AG04449 (cell line): ENCODE measurements at regions not wholly inside any gene's neighbourhood (a gene's known extent, or its start where the extent isn't known, plus 50 kb on each side); places are given as distances from the start of the nearest gene placed in this dataset.

Experiments used
- CTCF ChIA-PET: fragments of 350-600 bp; formaldehyde crosslinking; extraction: SDS; loops from one replicate; lab custom pipeline; 2021; ENCODE audit warnings: antibody characterized with exemption; lab: Yijun Ruan, JAX
- POLR2A ChIA-PET: fragments of 400-600, 350-600 bp; formaldehyde crosslinking; extraction: SDS; loops from one replicate; lab custom pipeline; 2020; ENCODE audit warnings: antibody characterized with exemption, inconsistent platforms; lab: Yijun Ruan, JAX
- DNase-seq: peaks from one replicate; pipeline ENCODE4 v3.0.0-alpha.2; 2010; ENCODE audit warnings: low read depth, low spot score
- H3K4me3 ChIP-seq: 2 replicates; pipeline ENCODE4 v1.5.1; 2011; ENCODE audit warnings: low read depth, mild to moderate bottlenecking, control low read depth, low read length
- CTCF ChIP-seq: IDR thresholded peaks from one replicate; pipeline ENCODE4 v1.5.1; 2011; ENCODE audit warnings: mild to moderate bottlenecking, moderate library complexity, low read length, control low read depth, inconsistent platforms; ENCODE audit not compliant: insufficient read depth; ENCODE audit errors: missing control alignments

DNA sequence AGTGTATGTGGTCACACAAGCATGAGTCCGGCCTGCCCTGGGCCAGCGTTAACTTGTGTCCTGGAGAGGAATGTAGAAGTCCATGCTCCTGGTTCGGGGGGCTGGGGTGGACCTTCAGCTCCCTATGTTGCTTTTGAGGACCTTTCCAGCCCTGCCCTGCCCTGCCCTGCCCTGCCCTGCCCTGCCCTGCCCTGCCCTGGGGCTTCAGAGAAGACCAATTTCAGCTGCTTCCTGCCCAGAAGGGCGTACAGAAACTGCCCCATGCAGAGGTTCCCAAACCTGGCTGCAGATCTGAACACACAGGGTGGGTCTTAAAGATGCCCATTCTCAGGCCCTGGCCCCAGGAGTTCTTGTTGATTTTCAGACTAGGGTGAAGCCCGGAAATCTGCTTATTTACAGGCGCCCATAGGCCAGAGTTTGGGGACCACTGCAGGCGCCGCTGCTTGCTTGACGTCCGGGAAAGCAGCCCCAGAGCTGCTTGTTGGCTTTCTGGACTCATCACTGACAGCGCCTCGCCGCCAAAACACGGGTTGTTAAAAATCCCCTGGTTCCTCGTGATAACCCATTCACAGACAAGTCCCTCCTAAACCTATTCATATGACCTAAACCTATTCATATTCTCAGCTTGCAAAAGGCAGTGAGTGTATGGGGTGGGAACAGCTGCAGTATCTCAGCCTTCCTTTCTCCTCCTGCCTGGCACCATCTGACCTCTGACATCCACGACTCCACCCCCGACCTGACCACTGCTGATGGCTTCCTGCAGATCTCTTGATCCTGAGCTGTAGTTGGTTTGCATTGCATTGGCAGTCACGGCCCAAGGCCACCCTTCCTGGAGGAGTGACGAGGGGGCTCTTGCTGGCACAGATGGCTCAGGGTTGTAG, 198.3 kb downstream of the GLI2 start:
- ChIA-PET CTCF (interaction anchor here (0.8 to 3.9 kb wide), 5 partner anchors 22 to 239 kb away, joined by 3 to 13 read pairs (median 4); no protein-coding TSS in a partner anchor), POLR2A (interaction anchor here (0.6 to 1.7 kb wide), 2 partner anchors 17 to 72 kb away, joined by 3 to 6 read pairs; no protein-coding TSS in a partner anchor)
- DNase-seq = no peak
- H3K4me3 ChIP-seq = no peak overlapping the region
- TF ChIP-seq CTCF = no peak

DNA sequence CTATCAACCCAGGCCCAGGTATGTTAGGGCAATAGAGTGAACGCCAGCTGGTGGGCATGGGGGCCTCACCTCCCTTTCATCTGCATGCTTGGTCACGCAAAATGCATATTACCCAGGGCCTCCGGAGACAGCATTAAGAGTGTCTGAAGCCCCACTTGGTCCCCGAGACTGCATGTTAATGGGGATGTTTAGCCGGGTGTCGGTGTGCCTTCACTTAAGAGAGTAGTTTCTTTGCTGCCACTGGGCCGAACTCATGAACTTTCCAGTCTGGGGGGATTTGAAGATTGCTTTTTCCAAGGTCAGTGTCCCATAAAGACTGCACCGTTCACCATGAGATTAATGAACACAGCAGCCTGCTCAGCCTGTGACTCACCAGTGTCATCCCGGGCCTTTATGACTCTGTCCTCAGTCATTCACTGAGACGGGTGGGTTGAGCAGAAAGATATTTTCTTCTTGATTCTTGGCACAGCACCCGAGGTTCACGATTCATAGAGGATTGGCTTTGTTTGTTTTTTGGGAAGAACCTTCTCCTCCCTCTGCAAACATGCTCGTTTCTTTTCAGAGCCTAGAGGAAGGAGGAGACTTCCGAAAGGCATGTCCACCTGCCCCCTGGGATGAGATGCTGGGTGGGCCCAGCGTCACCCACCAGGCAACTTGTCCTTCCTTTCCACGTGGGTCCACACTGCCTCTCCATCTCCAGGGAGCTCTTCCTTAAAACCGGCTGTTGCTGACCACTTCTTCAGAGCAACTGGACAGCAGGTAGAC, 199.1 kb downstream of the GLI2 start:
- ChIA-PET CTCF (interaction anchor here (1.0 to 3.9 kb wide), 5 partner anchors 9 to 239 kb away, joined by 3 to 13 read pairs (median 4); no protein-coding TSS in a partner anchor), POLR2A (interaction anchor here (0.7 to 1.7 kb wide), 7 partner anchors 14 to 223 kb away, joined by 3 to 6 read pairs (median 4); partner anchors contain the start of gene GLI2)
- H3K4me3 ChIP-seq = no peak overlapping the region
- DNase-seq = peak; percentile 83
- no peak for TF ChIP-seq CTCF

DNA sequence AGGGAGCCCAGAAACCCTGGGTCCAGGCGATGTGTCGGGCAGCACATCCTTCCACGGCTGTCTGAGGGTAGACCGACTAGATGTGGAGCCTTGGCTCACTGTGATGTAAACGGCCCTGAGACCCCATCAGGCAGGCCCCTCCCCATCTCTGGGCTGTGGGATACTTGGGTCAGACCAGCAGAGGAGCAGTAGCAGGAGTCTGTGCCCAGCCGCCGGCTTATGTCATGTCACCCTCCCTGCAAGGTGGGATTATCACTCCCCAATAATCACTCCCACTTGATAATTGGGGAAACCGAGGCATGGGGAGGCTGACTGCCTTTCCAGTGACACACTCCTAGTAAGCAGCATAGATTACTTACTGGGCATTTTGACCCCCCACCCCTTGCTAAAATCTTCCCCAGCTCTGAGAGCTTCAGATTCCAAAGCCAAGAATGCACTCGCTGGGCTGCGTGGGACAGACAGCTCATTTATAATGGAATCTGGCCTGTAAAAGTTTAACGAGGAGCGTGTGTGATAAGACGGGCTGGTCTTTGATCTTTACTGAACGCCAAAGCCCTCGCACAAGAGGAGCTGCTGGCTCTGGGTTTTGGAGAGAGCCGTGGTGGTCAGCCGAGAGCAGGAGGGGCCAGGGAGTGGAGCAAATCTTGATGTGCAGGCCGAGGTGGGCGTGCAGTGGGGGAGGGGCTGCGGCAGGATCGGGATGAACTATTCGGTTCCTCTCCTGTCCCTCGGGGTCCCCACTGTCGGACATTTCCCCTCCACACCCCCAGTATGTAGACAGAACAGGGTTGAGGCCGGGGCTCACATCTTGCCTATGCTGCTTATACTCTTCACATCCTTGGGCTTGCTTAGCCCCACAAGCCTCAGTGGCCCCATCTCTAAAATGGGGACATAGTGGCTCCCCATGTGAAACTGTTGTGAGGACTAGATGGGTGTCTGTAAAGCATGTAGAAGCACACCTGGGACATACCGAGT, 200.0 kb downstream of the GLI2 start:
- no peak overlapping the region for H3K4me3 ChIP-seq
- ChIA-PET POLR2A (interaction anchor here (0.7 to 1.7 kb wide), 7 partner anchors 13 to 224 kb away, joined by 3 to 6 read pairs (median 4); partner anchors contain the start of gene GLI2), CTCF (interaction anchor here (1.0 to 1.1 kb wide), 2 partner anchors 9 to 141 kb away, joined by 3 to 4 read pairs; no protein-coding TSS in a partner anchor)
- TF ChIP-seq CTCF = no peak
- peak; percentile 73 for DNase-seq

DNA sequence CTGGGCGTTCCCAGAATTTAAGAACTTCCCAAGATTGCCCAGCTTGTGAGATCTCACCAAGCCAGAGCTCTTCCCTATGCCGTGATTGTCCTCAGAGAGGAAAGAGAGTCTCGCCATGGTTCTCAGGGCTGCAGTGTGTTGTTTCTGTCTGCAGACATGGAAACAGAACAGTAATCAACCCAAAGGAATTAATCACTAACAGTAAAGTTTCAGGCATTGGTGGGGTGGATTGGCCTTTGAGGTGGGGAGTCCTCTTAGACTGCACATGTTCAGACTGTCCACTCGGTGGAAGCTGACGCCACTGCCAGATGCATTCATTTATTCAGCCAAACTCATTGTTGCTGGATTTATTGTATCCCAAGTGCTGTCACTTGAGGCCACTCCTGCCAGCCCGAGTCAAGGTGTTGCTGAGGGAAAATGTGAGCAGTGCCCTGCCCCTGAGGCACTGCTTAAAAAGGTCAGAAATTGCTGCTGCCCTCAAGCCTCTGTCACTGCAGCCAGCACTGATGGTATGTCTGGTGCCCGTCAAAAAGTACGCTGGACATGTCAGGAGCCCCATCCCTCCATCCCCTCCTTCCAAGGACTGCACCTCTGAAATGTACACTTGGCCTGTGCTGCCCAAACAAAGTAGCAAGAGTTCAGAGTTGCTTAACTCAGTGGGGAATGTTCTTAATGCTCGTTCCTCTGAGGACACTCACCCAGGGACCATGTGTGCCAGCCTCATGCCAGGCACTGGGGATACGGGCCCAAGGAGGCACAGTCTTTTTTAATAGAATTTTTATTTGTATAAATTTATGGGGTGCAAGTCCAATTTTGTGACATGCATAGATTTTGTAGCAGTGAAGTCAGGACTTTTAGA, 201.0 kb downstream of the GLI2 start:
- H3K4me3 ChIP-seq = no peak overlapping the region
- TF ChIP-seq CTCF = no peak
- ChIA-PET CTCF (interaction anchor here (0.6 kb wide), 1 partner anchor 16 kb away, joined by 3 read pairs; no protein-coding TSS in a partner anchor), POLR2A (interaction anchor here (1.4 to 1.5 kb wide), 3 partner anchors 16 to 225 kb away, joined by 3 to 5 read pairs (median 3); no protein-coding TSS in a partner anchor)
- DNase-seq = no peak

DNA sequence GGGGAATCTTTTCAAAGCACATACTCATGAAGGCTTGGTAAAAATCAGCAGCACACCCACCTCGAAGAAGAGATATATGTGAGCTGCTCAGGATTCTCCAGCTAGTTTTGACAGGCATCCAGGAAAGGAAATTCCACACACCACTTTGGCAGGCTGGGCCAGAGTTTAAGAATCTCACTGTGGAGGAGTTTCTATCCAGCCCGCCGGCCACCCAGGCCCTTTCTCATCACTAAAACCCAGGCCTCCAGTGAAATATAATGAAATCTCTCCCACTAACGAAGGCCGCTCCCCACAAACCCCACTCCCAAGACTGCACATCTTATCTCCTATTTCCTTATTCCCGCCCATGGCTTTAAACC, 202.0 kb downstream of the GLI2 start:
- DNase-seq = peak; percentile 57
- H3K4me3 ChIP-seq = no peak overlapping the region
- ChIA-PET POLR2A (interaction anchor here (1.5 kb wide), 1 partner anchor 15 kb away, joined by 3 read pairs; no protein-coding TSS in a partner anchor), CTCF (no interaction called here)
- no peak for TF ChIP-seq CTCF
